Skeletal muscle satellite cell (primary cell): ENCODE measurements at regions not wholly inside any gene's neighbourhood (a gene's known extent, or its start where the extent isn't known, plus 50 kb on each side); places are given as distances from the start of the nearest gene placed in this dataset.

Experiments
- H3K27me3 ChIP-seq: 2 replicates; pipeline ENCODE4 v1.7.0; 2013; ENCODE audit warnings: low read length; ENCODE audit not compliant: control insufficient read depth, insufficient read depth
- H3K36me3 ChIP-seq: 2 replicates; pipeline ENCODE4 v1.7.0; 2013; ENCODE audit warnings: mild to moderate bottlenecking, control low read depth, low read length; ENCODE audit not compliant: insufficient read depth
- H3K4me1 ChIP-seq: 2 replicates; pipeline ENCODE4 v1.7.0; 2013; ENCODE audit warnings: low read length; ENCODE audit not compliant: control insufficient read depth, insufficient read depth
- H3K4me2 ChIP-seq: 2 replicates; pipeline ENCODE4 v1.7.0; 2013; ENCODE audit warnings: mild to moderate bottlenecking, low read length
- H3K4me3 ChIP-seq: 2 replicates; pipeline ENCODE4 v1.7.0; 2013; ENCODE audit warnings: low read length
- H3K9ac ChIP-seq: 2 replicates; pipeline ENCODE4 v1.7.0; 2013; ENCODE audit warnings: mild to moderate bottlenecking, low read depth, low read length, moderate library complexity
- H3K9me3 ChIP-seq: replicated peaks from 2 replicates; pipeline ENCODE4 v1.7.0; 2013; ENCODE audit warnings: mild to moderate bottlenecking, control low read depth, low read length

- H3K9ac ChIP-seq = no peak overlapping the region
- H3K9me3 ChIP-seq = peaks cover 6% of the 10 kb centered on the region
- no peaks in the 10 kb centered on the region for H3K27me3 ChIP-seq
- no peak overlapping the region for H3K4me2 ChIP-seq
- no peak overlapping the region for H3K4me3 ChIP-seq
- H3K4me1 ChIP-seq = no peaks in the 10 kb centered on the region
- H3K36me3 ChIP-seq = no peaks in the 10 kb centered on the region
Measured at GRCh38 chr15:97053635-97054034, 723.1 kb downstream of the NR2F2 start.

GRCh38 chr15:97057503-97057902, 727.0 kb downstream of the NR2F2 start:
- Histone ChIP-seq H3K9ac (no peak overlapping the region), H3K4me3 (no peak overlapping the region), H3K9me3 (peaks cover 6% of the 10 kb centered on the region), H3K36me3 (no peaks in the 10 kb centered on the region), H3K4me1 (no peaks in the 10 kb centered on the region), H3K4me2 (no peak overlapping the region), H3K27me3 (no peaks in the 10 kb centered on the region)

- Histone ChIP-seq H3K27me3 (no peaks in the 10 kb centered on the region), H3K4me1 (no peaks in the 10 kb centered on the region), H3K36me3 (no peaks in the 10 kb centered on the region), H3K4me3 (no peak overlapping the region), H3K9ac (no peak overlapping the region), H3K4me2 (no peak overlapping the region), H3K9me3 (peaks cover 5% of the 10 kb centered on the region)
Measured at GRCh38 chr15:97059281-97059680, 728.8 kb downstream of the NR2F2 start.

- H3K9ac ChIP-seq = no peak overlapping the region
- H3K4me3 ChIP-seq = no peak overlapping the region
- no peaks in the 10 kb centered on the region for H3K4me1 ChIP-seq
- H3K9me3 ChIP-seq = peaks cover 4% of the 10 kb centered on the region
- H3K36me3 ChIP-seq = no peaks in the 10 kb centered on the region
- no peaks in the 10 kb centered on the region for H3K27me3 ChIP-seq
- H3K4me2 ChIP-seq = no peak overlapping the region
Measured at GRCh38 chr15:97061392-97061791, 730.9 kb downstream of the NR2F2 start.

- Histone ChIP-seq H3K27me3 (no peaks in the 10 kb centered on the region), H3K4me3 (no peak overlapping the region), H3K9ac (no peak overlapping the region), H3K4me2 (no peak overlapping the region), H3K36me3 (no peaks in the 10 kb centered on the region), H3K4me1 (no peaks in the 10 kb centered on the region), H3K9me3 (peaks cover 12% of the 10 kb centered on the region)
Measured at GRCh38 chr15:97071668-97072067, 741.2 kb downstream of the NR2F2 start.

- Histone ChIP-seq H3K36me3 (no peaks in the 10 kb centered on the region), H3K27me3 (no peaks in the 10 kb centered on the region), H3K4me1 (no peaks in the 10 kb centered on the region), H3K4me3 (no peak overlapping the region), H3K9ac (no peak overlapping the region), H3K9me3 (peaks cover 11% of the 10 kb centered on the region), H3K4me2 (no peak overlapping the region)
Measured at GRCh38 chr15:97072545-97072944, 742.0 kb downstream of the NR2F2 start.

- Histone ChIP-seq H3K36me3 (no peaks in the 10 kb centered on the region), H3K4me1 (no peaks in the 10 kb centered on the region), H3K9ac (no peak overlapping the region), H3K4me2 (no peak overlapping the region), H3K27me3 (no peaks in the 10 kb centered on the region), H3K9me3 (peaks cover 15% of the 10 kb centered on the region), H3K4me3 (no peak overlapping the region)
Measured at GRCh38 chr15:97076011-97076410, 745.5 kb downstream of the NR2F2 start.

- Histone ChIP-seq H3K4me1 (no peaks in the 10 kb centered on the region), H3K36me3 (no peaks in the 10 kb centered on the region), H3K9ac (no peak overlapping the region), H3K9me3 (peaks cover 8% of the 10 kb centered on the region), H3K4me3 (no peak overlapping the region), H3K4me2 (no peak overlapping the region), H3K27me3 (no peaks in the 10 kb centered on the region)
Measured at GRCh38 chr15:97077975-97078374, 747.5 kb downstream of the NR2F2 start.

GRCh38 chr15:97078591-97078990, 748.1 kb downstream of the NR2F2 start:
- Histone ChIP-seq H3K36me3 (no peaks in the 10 kb centered on the region), H3K9me3 (peaks cover 8% of the 10 kb centered on the region), H3K4me2 (no peak overlapping the region), H3K27me3 (no peaks in the 10 kb centered on the region), H3K4me1 (no peaks in the 10 kb centered on the region), H3K9ac (no peak overlapping the region), H3K4me3 (no peak overlapping the region)

GRCh38 chr15:97081666-97082226, 751.2 kb downstream of the NR2F2 start:
- Histone ChIP-seq H3K4me2 (no peak overlapping the region), H3K27me3 (no peaks in the 10 kb centered on the region), H3K36me3 (no peaks in the 10 kb centered on the region), H3K4me1 (no peaks in the 10 kb centered on the region), H3K4me3 (no peak overlapping the region), H3K9ac (no peak overlapping the region), H3K9me3 (peaks cover 8% of the 10 kb centered on the region)

- no peak overlapping the region for H3K9ac ChIP-seq
- no peaks in the 10 kb centered on the region for H3K4me1 ChIP-seq
- no peaks in the 10 kb centered on the region for H3K27me3 ChIP-seq
- H3K9me3 ChIP-seq = peaks cover 8% of the 10 kb centered on the region
- H3K4me3 ChIP-seq = no peak overlapping the region
- no peaks in the 10 kb centered on the region for H3K36me3 ChIP-seq
- no peak overlapping the region for H3K4me2 ChIP-seq
Measured at GRCh38 chr15:97082830-97083229, 752.3 kb downstream of the NR2F2 start.

- H3K9ac ChIP-seq = no peak overlapping the region
- H3K9me3 ChIP-seq = peaks cover 4% of the 10 kb centered on the region
- H3K27me3 ChIP-seq = no peaks in the 10 kb centered on the region
- H3K4me2 ChIP-seq = no peak overlapping the region
- no peaks in the 10 kb centered on the region for H3K36me3 ChIP-seq
- H3K4me3 ChIP-seq = no peak overlapping the region
- H3K4me1 ChIP-seq = no peaks in the 10 kb centered on the region
Measured at GRCh38 chr15:97084650-97085049, 754.1 kb downstream of the NR2F2 start.
